GM13977 (cell line): ENCODE measurements at regions not wholly inside any gene's neighbourhood (a gene's known extent, or its start where the extent isn't known, plus 50 kb on each side); places are given as distances from the start of the nearest gene placed in this dataset.

Source experiments
- DNase-seq: peaks from one replicate; pipeline ENCODE4 v3.0.0; 2012; ENCODE audit warnings: low spot score
- in situ Hi-C: fragments of 300-500 bp; cut with MboI; formaldehyde crosslinking; loops from one replicate; pipeline ENCODE4 v1.12.0; 2022; ENCODE audit warnings: low sequenced_read_pairs, low pct_unique_long_range_greater_than_20kb, mixed read lengths, inconsistent platforms; ENCODE audit not compliant: unreplicated experiment
- TF ChIP-seq, protein P1 (sequence below): IDR thresholded peaks from 2 replicates; pipeline ENCODE4 v1.5.1; 2012; ENCODE audit warnings: mild to moderate bottlenecking, control low read depth; ENCODE audit not compliant: insufficient read depth; ENCODE audit errors: extremely low read depth, missing control alignments

DNA sequence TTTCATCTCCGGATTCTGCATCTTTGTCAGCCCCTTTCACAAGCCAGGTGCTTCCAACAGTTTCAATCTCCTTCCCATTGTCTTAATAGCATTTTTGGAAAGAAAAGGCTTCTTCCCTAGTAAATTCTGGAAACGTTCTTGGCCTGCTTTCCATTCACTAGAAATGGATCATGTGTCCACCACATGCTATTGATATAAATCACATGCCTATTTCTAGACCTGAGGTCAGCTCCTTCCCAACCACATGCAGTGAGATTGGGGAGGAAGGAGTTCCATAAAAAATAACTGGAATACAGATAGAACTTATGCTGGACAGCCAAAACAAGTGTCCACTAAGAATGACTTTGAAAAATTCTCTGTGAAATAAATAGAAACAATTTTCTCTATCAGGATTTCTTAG, 181.6 kb upstream of the TMEM161B start:
- TF ChIP-seq, protein P1, sequence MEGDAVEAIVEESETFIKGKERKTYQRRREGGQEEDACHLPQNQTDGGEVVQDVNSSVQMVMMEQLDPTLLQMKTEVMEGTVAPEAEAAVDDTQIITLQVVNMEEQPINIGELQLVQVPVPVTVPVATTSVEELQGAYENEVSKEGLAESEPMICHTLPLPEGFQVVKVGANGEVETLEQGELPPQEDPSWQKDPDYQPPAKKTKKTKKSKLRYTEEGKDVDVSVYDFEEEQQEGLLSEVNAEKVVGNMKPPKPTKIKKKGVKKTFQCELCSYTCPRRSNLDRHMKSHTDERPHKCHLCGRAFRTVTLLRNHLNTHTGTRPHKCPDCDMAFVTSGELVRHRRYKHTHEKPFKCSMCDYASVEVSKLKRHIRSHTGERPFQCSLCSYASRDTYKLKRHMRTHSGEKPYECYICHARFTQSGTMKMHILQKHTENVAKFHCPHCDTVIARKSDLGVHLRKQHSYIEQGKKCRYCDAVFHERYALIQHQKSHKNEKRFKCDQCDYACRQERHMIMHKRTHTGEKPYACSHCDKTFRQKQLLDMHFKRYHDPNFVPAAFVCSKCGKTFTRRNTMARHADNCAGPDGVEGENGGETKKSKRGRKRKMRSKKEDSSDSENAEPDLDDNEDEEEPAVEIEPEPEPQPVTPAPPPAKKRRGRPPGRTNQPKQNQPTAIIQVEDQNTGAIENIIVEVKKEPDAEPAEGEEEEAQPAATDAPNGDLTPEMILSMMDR, result no peak
- DNase-seq, result no peak
- in situ Hi-C loops, result no loop called here

DNA sequence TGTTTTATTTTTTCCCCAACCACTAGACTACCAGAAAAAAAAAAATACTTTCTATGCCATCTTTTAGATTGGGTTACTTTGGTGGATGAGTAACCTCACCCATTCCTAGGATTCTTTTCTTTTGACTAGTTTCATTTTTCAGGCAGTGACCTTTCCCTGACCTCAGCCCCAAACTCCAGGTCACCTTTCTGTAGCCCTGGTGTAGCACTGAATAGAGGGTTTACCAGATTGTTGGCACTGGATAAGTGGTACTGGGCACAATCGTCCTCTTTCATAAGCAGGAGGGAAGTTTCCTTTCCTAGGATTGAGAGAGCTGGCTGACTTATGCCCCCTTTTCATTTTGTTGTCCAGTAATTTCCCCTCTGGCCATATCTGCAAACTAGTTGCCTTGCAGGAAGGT, 169.4 kb upstream of the TMEM161B start:
- DNase-seq, result no peak
- in situ Hi-C loops, result no loop called here
- TF ChIP-seq, protein P1, result no peak

DNA sequence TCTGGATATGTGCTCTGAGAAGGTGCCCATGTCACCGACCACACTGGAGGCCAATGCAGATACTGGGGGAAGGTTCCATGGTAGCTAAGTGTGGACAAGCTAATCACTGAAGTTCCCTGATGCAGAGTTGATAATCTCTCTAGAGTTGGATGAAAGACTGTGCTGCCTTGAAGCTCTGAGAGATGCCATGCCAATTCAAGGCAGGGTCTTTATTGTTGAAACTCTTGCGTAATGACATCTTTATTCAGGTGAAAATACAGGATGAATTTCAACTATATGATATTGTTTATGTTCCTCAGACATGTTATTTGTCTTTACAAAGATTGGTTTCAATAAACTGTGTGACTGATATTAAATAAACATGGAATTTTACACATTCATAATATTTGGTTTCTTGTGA, 167.6 kb upstream of the TMEM161B start:
- TF ChIP-seq, protein P1, result no peak
- in situ Hi-C loops, result no loop called here
- DNase-seq, result no peak

DNA sequence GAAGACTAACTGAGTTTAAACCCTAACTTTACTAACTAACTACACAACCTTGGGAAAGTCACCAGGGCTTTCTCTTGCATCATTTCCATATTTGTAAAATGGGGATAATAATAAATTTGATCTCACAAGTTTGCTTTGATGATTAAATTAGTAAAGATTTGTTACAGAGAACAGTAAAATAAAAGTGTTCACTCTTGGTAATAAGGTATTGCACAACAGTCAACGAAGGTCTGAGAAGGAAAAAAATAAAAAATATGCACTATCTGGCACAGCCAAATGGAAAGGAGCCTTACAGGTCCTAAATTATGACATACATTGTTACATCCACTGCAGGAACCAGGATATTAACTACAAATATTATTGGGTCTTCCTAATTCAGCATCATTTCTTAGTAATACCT, 160.0 kb upstream of the TMEM161B start:
- DNase-seq, result no peak
- TF ChIP-seq, protein P1, result no peak
- in situ Hi-C loops, result no loop called here

DNA sequence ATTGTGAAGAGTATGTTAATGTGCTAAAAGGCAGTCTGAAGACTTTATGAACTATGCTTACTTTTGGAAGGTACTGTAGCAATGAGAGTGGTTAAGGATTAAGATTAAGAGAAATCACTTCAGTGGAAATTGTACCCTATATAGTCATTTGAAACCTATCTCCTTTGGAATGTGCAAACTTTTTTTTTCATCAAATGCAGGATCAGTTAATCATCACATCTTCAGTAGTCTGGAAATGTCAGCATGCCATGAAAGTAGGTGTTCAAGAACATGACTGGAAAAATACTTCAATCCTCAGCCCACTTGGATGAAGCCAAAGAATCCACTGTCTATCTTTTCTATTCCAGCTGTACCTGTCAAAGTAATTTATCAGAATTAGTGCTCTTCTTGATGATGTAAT, 157.8 kb upstream of the TMEM161B start:
- TF ChIP-seq, protein P1, result no peak
- in situ Hi-C loops, result no loop called here
- no peak for DNase-seq

DNA sequence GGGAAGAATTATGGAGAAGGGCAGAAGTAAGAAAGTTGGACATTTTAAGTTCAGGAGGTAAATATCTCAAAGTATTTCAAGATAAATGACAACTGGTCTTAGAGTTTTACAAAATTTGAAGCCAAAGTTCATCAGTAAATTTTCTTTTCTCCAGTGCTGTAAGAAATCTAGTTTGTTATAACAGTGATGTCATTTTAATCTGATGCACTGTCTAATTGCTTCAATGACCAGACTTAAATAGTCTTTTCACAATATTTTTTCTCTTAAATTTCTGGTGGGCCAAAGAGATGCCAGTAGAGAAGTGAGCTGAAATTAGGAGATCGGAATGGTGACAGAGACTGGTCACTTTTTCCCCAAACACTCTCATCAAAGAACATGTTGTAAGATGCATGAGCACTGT, 156.5 kb upstream of the TMEM161B start:
- in situ Hi-C loops, result no loop called here
- no peak for DNase-seq
- TF ChIP-seq, protein P1, result no peak

DNA sequence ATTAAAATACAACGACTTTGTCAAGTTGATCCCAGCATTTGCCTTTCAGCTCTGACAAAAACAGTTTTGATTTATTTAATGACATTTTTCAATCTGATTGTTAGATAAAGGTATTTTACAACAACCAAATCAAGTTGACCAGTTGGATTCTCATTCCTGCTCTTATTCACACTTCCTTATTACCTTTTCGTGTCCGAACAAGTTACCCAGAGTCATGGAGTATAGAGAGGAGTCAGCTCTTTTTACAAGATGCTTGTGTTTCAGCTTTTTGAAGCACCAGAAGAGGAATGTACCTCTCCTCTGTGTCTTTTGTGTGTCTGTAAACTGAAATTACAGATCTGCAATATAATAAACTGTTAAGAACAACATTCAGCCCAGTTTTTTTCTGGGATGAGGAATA, 151.3 kb upstream of the TMEM161B start:
- no peak for DNase-seq
- in situ Hi-C loops, result no loop called here
- TF ChIP-seq, protein P1, result no peak
